ENCODE measurements at regions not wholly inside any gene's neighbourhood (a gene's known extent, or its start where the extent isn't known, plus 50 kb on each side); places are given as distances from the start of the nearest gene placed in this dataset.

DNA sequence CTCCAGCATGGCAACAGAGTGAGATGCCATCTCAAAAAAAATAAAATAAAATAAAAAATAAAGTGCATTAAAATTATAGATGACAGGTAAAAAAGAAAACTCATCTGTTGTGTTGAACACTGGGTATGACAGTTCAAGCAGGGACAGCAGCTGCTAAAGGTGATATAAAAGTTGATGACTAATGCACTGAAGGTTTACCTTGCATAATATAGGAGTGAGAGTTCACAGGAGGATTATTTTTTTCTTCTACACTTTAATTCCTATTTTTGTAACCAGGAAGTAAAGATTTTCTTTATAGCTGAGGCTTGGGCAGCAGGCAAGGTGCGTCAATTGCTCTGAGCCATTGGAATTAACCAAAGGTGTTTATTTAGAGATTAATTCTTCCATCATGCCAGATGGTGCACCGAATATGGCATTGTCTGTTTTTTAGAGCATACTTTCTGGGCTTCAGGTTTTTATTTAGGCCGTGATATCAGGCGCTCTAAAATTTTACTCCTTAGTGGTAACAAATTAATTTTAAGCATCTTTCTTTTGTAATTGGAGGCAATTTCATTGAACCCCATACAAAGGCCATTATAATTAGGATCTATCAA lies 337.0 kb upstream of the SLC10A2 start:
- Histone ChIP-seq H3K27me3 (no peaks in the 10 kb centered on the region), H3K4me1 (ENCODE audit: insufficient read depth) (no peaks in the 10 kb centered on the region), H3K4me2 (no peak overlapping the region), H4K20me1 (ENCODE audit: insufficient read depth, poor library complexity, severe bottlenecking) (no peaks in the 10 kb centered on the region), H2AFZ (no peak overlapping the region), H3K9me2 (replicated peaks; ENCODE audit: insufficient read depth) (no peaks in the 10 kb centered on the region), H3K9me3 (ENCODE audit: low read depth) (no peaks in the 10 kb centered on the region), H3K4me3 (no peak overlapping the region), H3K79me2 (no peaks in the 10 kb centered on the region), H3K27ac (no peak overlapping the region), H3K36me3 (replicated peaks; ENCODE audit: insufficient read depth, low read depth) (no peaks in the 10 kb centered on the region)
- peak; percentile 17 for DNase-seq (ENCODE audit: low spot score)
- TF ChIP-seq EZH2phosphoT487 (IDR thresholded peaks at IDR 0.05; ENCODE audit: low read depth, severe bottlenecking, unreplicated experiment), result no peak
- TF ChIP-seq EZH2 (IDR thresholded peaks at IDR 0.05; ENCODE audit: borderline replicate concordance), result no peak
- TF ChIP-seq, protein P1, sequence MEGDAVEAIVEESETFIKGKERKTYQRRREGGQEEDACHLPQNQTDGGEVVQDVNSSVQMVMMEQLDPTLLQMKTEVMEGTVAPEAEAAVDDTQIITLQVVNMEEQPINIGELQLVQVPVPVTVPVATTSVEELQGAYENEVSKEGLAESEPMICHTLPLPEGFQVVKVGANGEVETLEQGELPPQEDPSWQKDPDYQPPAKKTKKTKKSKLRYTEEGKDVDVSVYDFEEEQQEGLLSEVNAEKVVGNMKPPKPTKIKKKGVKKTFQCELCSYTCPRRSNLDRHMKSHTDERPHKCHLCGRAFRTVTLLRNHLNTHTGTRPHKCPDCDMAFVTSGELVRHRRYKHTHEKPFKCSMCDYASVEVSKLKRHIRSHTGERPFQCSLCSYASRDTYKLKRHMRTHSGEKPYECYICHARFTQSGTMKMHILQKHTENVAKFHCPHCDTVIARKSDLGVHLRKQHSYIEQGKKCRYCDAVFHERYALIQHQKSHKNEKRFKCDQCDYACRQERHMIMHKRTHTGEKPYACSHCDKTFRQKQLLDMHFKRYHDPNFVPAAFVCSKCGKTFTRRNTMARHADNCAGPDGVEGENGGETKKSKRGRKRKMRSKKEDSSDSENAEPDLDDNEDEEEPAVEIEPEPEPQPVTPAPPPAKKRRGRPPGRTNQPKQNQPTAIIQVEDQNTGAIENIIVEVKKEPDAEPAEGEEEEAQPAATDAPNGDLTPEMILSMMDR (IDR thresholded peaks at IDR 0.05; ENCODE audit: poor library complexity), result no peak
- WGBS (ENCODE audit: low lambda C conversion rate, missing lambda C conversion rate), result 78% methylated on average over 4 of the region's 4 CpGs

DNA sequence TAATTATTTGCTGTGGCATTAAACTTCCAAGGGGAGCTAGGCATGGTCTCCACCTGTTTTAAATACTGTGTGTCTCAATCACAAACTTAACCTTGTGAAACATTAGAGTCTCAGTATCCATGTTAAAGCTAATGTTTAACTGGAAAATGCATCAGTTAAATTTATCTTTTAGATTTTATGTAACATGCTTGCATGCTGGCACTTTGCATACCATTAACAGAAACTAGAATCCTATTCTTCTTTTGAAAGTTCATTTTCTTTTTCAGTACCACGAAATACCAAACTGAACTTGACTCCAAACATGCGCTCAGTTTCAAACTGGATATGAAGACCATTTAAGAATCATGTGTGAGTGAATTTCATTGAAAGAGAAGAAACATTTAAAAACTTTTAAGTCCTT lies 328.9 kb upstream of the SLC10A2 start:
- Histone ChIP-seq H3K27ac (no peak overlapping the region), H2AFZ (no peak overlapping the region), H3K4me1 (ENCODE audit: insufficient read depth) (no peaks in the 10 kb centered on the region), H3K4me2 (no peak overlapping the region), H4K20me1 (ENCODE audit: insufficient read depth, poor library complexity, severe bottlenecking) (no peaks in the 10 kb centered on the region), H3K36me3 (replicated peaks; ENCODE audit: insufficient read depth, low read depth) (no peaks in the 10 kb centered on the region), H3K4me3 (no peak overlapping the region), H3K79me2 (no peaks in the 10 kb centered on the region), H3K9me3 (ENCODE audit: low read depth) (no peaks in the 10 kb centered on the region), H3K27me3 (no peaks in the 10 kb centered on the region), H3K9me2 (replicated peaks; ENCODE audit: insufficient read depth) (no peaks in the 10 kb centered on the region)
- DNase-seq (ENCODE audit: low spot score), result no peak
- TF ChIP-seq EZH2 (IDR thresholded peaks at IDR 0.05; ENCODE audit: borderline replicate concordance) (no peak), EZH2phosphoT487 (IDR thresholded peaks at IDR 0.05; ENCODE audit: low read depth, severe bottlenecking, unreplicated experiment) (no peak)
- TF ChIP-seq, protein P1 (IDR thresholded peaks at IDR 0.05; ENCODE audit: poor library complexity), result no peak
- WGBS (ENCODE audit: low lambda C conversion rate, missing lambda C conversion rate), result 84% methylated on average over 2 of the region's 2 CpGs

DNA sequence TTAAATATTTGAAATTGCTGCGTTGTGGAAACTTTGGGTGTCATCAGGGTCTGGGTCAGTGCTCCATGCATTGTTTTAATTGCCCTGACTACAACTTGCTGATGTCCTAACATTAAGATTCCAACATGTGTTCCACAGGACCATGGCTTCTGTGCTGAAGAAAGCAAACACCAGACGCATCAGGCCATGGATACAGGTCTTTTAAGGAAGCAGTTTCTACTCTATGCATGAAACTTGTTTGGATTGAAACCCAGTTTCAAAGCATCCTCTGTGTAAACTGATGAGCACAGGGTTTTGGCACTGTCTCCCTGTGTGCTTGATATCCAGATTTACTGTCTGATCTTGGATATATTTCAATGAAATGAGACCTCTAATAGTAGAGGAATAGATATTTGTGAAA lies 328.4 kb upstream of the SLC10A2 start:
- no peaks in the 10 kb centered on the region for H3K9me2 ChIP-seq (replicated peaks; ENCODE audit: insufficient read depth)
- no peaks in the 10 kb centered on the region for H3K79me2 ChIP-seq
- DNase-seq (ENCODE audit: low spot score), result no peak
- no peak for TF ChIP-seq EZH2 (IDR thresholded peaks at IDR 0.05; ENCODE audit: borderline replicate concordance)
- TF ChIP-seq, protein P1 (IDR thresholded peaks at IDR 0.05; ENCODE audit: poor library complexity), result no peak
- no peak for TF ChIP-seq EZH2phosphoT487 (IDR thresholded peaks at IDR 0.05; ENCODE audit: low read depth, severe bottlenecking, unreplicated experiment)
- no peak overlapping the region for H3K27ac ChIP-seq
- 93% methylated on average over 2 of the region's 2 CpGs for WGBS (ENCODE audit: low lambda C conversion rate, missing lambda C conversion rate)
- H4K20me1 ChIP-seq (ENCODE audit: insufficient read depth, poor library complexity, severe bottlenecking), result no peaks in the 10 kb centered on the region
- H3K27me3 ChIP-seq, result no peaks in the 10 kb centered on the region
- H3K9me3 ChIP-seq (ENCODE audit: low read depth), result no peaks in the 10 kb centered on the region
- H2AFZ ChIP-seq, result no peak overlapping the region
- no peak overlapping the region for H3K4me3 ChIP-seq
- H3K4me2 ChIP-seq, result no peak overlapping the region
- H3K36me3 ChIP-seq (replicated peaks; ENCODE audit: insufficient read depth, low read depth), result no peaks in the 10 kb centered on the region
- H3K4me1 ChIP-seq (ENCODE audit: insufficient read depth), result no peaks in the 10 kb centered on the region

Data from hepatocyte (in vitro differentiated cells).